Lung (tissue), 11 donors: ENCODE measurements at regions not wholly inside any gene's neighbourhood (a gene's known extent, or its start where the extent isn't known, plus 50 kb on each side); places are given as distances from the start of the nearest gene placed in this dataset.
"Not testable (repeated sequence)": the region's sequence is repeated elsewhere in the genome, so short reads cannot be mapped to it uniquely, and the experiment has no call there.

Experiments
- ATAC-seq: fragments of 200-7000 bp; cut with Tn5 transposase; one replicate; pipeline ENCODE4 v1.9.1; 2020; ENCODE audit warnings: moderate number of reproducible peaks; ENCODE audit not compliant: insufficient read depth, low FRiP score
- DNase-seq, 3 donors: peaks; one replicate each; pipeline ENCODE4 v3.0.0-alpha.2; 2013 to 2017
- H3K27ac ChIP-seq, 2 donors: one replicate each; pipeline ENCODE4 v1.5.1; 2013; ENCODE audit warnings: mild to moderate bottlenecking in 2 of 2, moderate library complexity in 2 of 2, control low read depth in 1 of 2, inconsistent platforms in 1 of 2, low read depth in 1 of 2, low read length in 1 of 2
- H3K27me3 ChIP-seq, 3 donors: one replicate each; pipeline ENCODE4 v1.5.1; 2013; ENCODE audit warnings: low read length in 2 of 3; ENCODE audit not compliant: control insufficient read depth in 3 of 3, insufficient read depth in 3 of 3
- H3K36me3 ChIP-seq, 4 donors: one replicate each; pipeline ENCODE4 v1.5.1; 2013; ENCODE audit warnings: low read length in 4 of 4, mild to moderate bottlenecking in 1 of 4, moderate library complexity in 1 of 4; ENCODE audit not compliant: control insufficient read depth in 4 of 4, insufficient read depth in 4 of 4
- H3K4me1 ChIP-seq, 5 donors: one replicate each; pipeline ENCODE4 v1.5.1; 2013; ENCODE audit warnings: low read length in 5 of 5, mild to moderate bottlenecking in 2 of 5, moderate library complexity in 1 of 5; ENCODE audit not compliant: control insufficient read depth in 5 of 5, insufficient read depth in 5 of 5
- H3K4me3 ChIP-seq: one replicate; pipeline ENCODE4 v1.5.1; 2013; ENCODE audit warnings: mild to moderate bottlenecking, control low read depth, moderate library complexity
- H3K9ac ChIP-seq, 2 donors: one replicate each; pipeline ENCODE4 v1.5.1; 2013; ENCODE audit warnings: low read length in 2 of 2, control low read depth in 1 of 2; ENCODE audit not compliant: insufficient read depth in 1 of 2
- H3K9me3 ChIP-seq, 4 donors: one replicate each; pipeline ENCODE4 v1.5.1; 2013; ENCODE audit warnings: low read length in 3 of 4, mild to moderate bottlenecking in 1 of 4, moderate library complexity in 1 of 4; ENCODE audit not compliant: control insufficient read depth in 4 of 4, insufficient read depth in 3 of 4
- CTCF ChIP-seq: IDR thresholded peaks from 2 replicates; pipeline ENCODE4 v1.5.1; 2012; ENCODE audit warnings: mild to moderate bottlenecking; ENCODE audit errors: control extremely low read depth, extremely low read depth
- WGBS, 2 donors: extraction: QIAGEN DNeasy Blood & Tissue Kit; methylation state at CpG; one replicate each; pipeline ENCODE4 v1.1.7; 2013; 5-methylcytosine and 5-hydroxymethylcytosine counted together
- donor health status: control.
- donor health status: control.
- donor health status: Bipolar disorder and iron deficiency.
- donor health status: healthy.
- donor health status: DM: yes; HTN: yes; CAD: no.

GRCh38 chr4:95779447-95779846 is 60.4 kb upstream of the PDHA2 start:
- no peak overlapping the region for H3K4me3 ChIP-seq
- no peaks in the 10 kb centered on the region for H3K27me3 ChIP-seq
- TF ChIP-seq CTCF = no peak
- no peak for DNase-seq
- H3K27ac ChIP-seq = no peak overlapping the region
- H3K9me3 ChIP-seq = no peaks in the 10 kb centered on the region
- H3K4me1 ChIP-seq = peaks cover 0 to 21% (median 0%) of the 10 kb centered on the region in 5 donors
- H3K36me3 ChIP-seq = no peaks in the 10 kb centered on the region
- ATAC-seq = no peak
- 36 to 39% methylated on average over 1 of the region's 1 CpG for WGBS, 2 donors
- H3K9ac ChIP-seq = no peak overlapping the region

- H3K36me3 ChIP-seq = no peaks in the 10 kb centered on the region
- TF ChIP-seq CTCF = no peak
- no peak overlapping the region for H3K9ac ChIP-seq
- H3K9me3 ChIP-seq = no peaks in the 10 kb centered on the region
- no peak overlapping the region for H3K27ac ChIP-seq
- DNase-seq = no peak
- H3K4me1 ChIP-seq = peaks cover 0 to 15% (median 0%) of the 10 kb centered on the region in 5 donors
- no peak for ATAC-seq
- H3K4me3 ChIP-seq = no peak overlapping the region
- no peaks in the 10 kb centered on the region for H3K27me3 ChIP-seq
Measured at GRCh38 chr4:95778666-95779065, 61.2 kb upstream of the PDHA2 start.

GRCh38 chr4:95770605-95771004 is 69.3 kb upstream of the PDHA2 start:
- not testable (repeated sequence) for H3K27ac ChIP-seq, H3K4me3 ChIP-seq, ATAC-seq, H3K9me3 ChIP-seq, DNase-seq, H3K36me3 ChIP-seq, H3K9ac ChIP-seq, H3K27me3 ChIP-seq, H3K4me1 ChIP-seq
- WGBS, 2 donors = 73 to 76% methylated on average over 3 of the region's 3 CpGs

GRCh38 chr4:95764961-95765360 is 74.9 kb upstream of the PDHA2 start:
- 83 to 84% methylated on average over 3 of the region's 3 CpGs for WGBS, 2 donors
- no peak for TF ChIP-seq CTCF
- Histone ChIP-seq H3K36me3 (no peaks in the 10 kb centered on the region), H3K9ac (no peak overlapping the region), H3K4me3 (no peak overlapping the region), H3K4me1 (no peaks in the 10 kb centered on the region), H3K27ac (no peak overlapping the region), H3K27me3 (no peaks in the 10 kb centered on the region), H3K9me3 (peaks cover 0 to 5% (median 0%) of the 10 kb centered on the region in 4 donors)
- DNase-seq (no peak), ATAC-seq (no peak)
